ENCODE measurements at regions not wholly inside any gene's neighbourhood (a gene's known extent, or its start where the extent isn't known, plus 50 kb on each side); places are given as distances from the start of the nearest gene placed in this dataset.

- FAIRE-seq (no peak), DNase-seq (ENCODE audit: insufficient read length) (no peak)
- TF ChIP-seq POLR2AphosphoS5 (IDR thresholded peaks at IDR 0.05; ENCODE audit: low read depth, low read length) (no peak), TAF1 (IDR thresholded peaks at IDR 0.05; ENCODE audit: borderline replicate concordance, low read depth, low read length) (no peak), POLR2A (IDR thresholded peaks at IDR 0.05; ENCODE audit: low read depth, low read length) (no peak)
Measured at GRCh38 chr5:6905883-6906282, 192.7 kb downstream of the TENT4A start.

- FAIRE-seq (no peak), DNase-seq (ENCODE audit: insufficient read length) (no peak)
- no peak for TF ChIP-seq TAF1 (IDR thresholded peaks at IDR 0.05; ENCODE audit: borderline replicate concordance, low read depth, low read length)
- no peak for TF ChIP-seq POLR2AphosphoS5 (IDR thresholded peaks at IDR 0.05; ENCODE audit: low read depth, low read length)
- TF ChIP-seq POLR2A (IDR thresholded peaks at IDR 0.05; ENCODE audit: low read depth, low read length): no peak
Measured at GRCh38 chr5:6907320-6907918, 194.2 kb downstream of the TENT4A start.

- DNase-seq (ENCODE audit: insufficient read length): no peak
- TF ChIP-seq TAF1 (IDR thresholded peaks at IDR 0.05; ENCODE audit: borderline replicate concordance, low read depth, low read length): no peak
- TF ChIP-seq POLR2AphosphoS5 (IDR thresholded peaks at IDR 0.05; ENCODE audit: low read depth, low read length): no peak
- no peak for TF ChIP-seq POLR2A (IDR thresholded peaks at IDR 0.05; ENCODE audit: low read depth, low read length)
- FAIRE-seq: no peak
Measured at GRCh38 chr5:6909901-6910300, 196.7 kb downstream of the TENT4A start.

- no peak for DNase-seq (ENCODE audit: insufficient read length)
- no peak for TF ChIP-seq POLR2AphosphoS5 (IDR thresholded peaks at IDR 0.05; ENCODE audit: low read depth, low read length)
- TF ChIP-seq TAF1 (IDR thresholded peaks at IDR 0.05; ENCODE audit: borderline replicate concordance, low read depth, low read length): no peak
- no peak for TF ChIP-seq POLR2A (IDR thresholded peaks at IDR 0.05; ENCODE audit: low read depth, low read length)
- no peak for FAIRE-seq
Measured at GRCh38 chr5:6910950-6911349, 197.7 kb downstream of the TENT4A start.

GRCh38 chr5:6914347-6914746 is 201.1 kb downstream of the TENT4A start:
- DNase-seq (ENCODE audit: insufficient read length) (no peak), FAIRE-seq (no peak)
- no peak for TF ChIP-seq POLR2AphosphoS5 (IDR thresholded peaks at IDR 0.05; ENCODE audit: low read depth, low read length)
- TF ChIP-seq POLR2A (IDR thresholded peaks at IDR 0.05; ENCODE audit: low read depth, low read length): no peak
- TF ChIP-seq TAF1 (IDR thresholded peaks at IDR 0.05; ENCODE audit: borderline replicate concordance, low read depth, low read length): no peak

- DNase-seq (ENCODE audit: insufficient read length) (no peak), FAIRE-seq (no peak)
- TF ChIP-seq POLR2AphosphoS5 (IDR thresholded peaks at IDR 0.05; ENCODE audit: low read depth, low read length): no peak
- TF ChIP-seq POLR2A (IDR thresholded peaks at IDR 0.05; ENCODE audit: low read depth, low read length): no peak
- TF ChIP-seq TAF1 (IDR thresholded peaks at IDR 0.05; ENCODE audit: borderline replicate concordance, low read depth, low read length): no peak
Measured at GRCh38 chr5:6915574-6915973, 202.3 kb downstream of the TENT4A start.

- TF ChIP-seq POLR2AphosphoS5 (IDR thresholded peaks at IDR 0.05; ENCODE audit: low read depth, low read length): no peak
- TF ChIP-seq TAF1 (IDR thresholded peaks at IDR 0.05; ENCODE audit: borderline replicate concordance, low read depth, low read length): no peak
- TF ChIP-seq POLR2A (IDR thresholded peaks at IDR 0.05; ENCODE audit: low read depth, low read length): no peak
- DNase-seq (ENCODE audit: insufficient read length) (no peak), FAIRE-seq (no peak)
Measured at GRCh38 chr5:6918255-6918654, 205.0 kb downstream of the TENT4A start.

- DNase-seq (ENCODE audit: insufficient read length): no peak
- no peak for TF ChIP-seq POLR2AphosphoS5 (IDR thresholded peaks at IDR 0.05; ENCODE audit: low read depth, low read length)
- FAIRE-seq: no peak
Measured at GRCh38 chr5:6920628-6921256, 207.5 kb downstream of the TENT4A start.

GRCh38 chr5:6926491-6927038 is 213.3 kb downstream of the TENT4A start:
- no peak for DNase-seq (ENCODE audit: insufficient read length)
- TF ChIP-seq TAF1 (IDR thresholded peaks at IDR 0.05; ENCODE audit: borderline replicate concordance, low read depth, low read length) (no peak), POLR2AphosphoS5 (IDR thresholded peaks at IDR 0.05; ENCODE audit: low read depth, low read length) (no peak), POLR2A (IDR thresholded peaks at IDR 0.05; ENCODE audit: low read depth, low read length) (no peak)
- no peak for FAIRE-seq

- DNase-seq (ENCODE audit: insufficient read length): no peak
- TF ChIP-seq POLR2AphosphoS5 (IDR thresholded peaks at IDR 0.05; ENCODE audit: low read depth, low read length) (no peak), POLR2A (IDR thresholded peaks at IDR 0.05; ENCODE audit: low read depth, low read length) (no peak), TAF1 (IDR thresholded peaks at IDR 0.05; ENCODE audit: borderline replicate concordance, low read depth, low read length) (no peak)
- FAIRE-seq: no peak
Measured at GRCh38 chr5:6936031-6936430, 222.8 kb downstream of the TENT4A start.

GRCh38 chr5:6937677-6938076 is 224.4 kb downstream of the TENT4A start:
- no peak for FAIRE-seq
- no peak for DNase-seq (ENCODE audit: insufficient read length)
- TF ChIP-seq TAF1 (IDR thresholded peaks at IDR 0.05; ENCODE audit: borderline replicate concordance, low read depth, low read length) (no peak), POLR2A (IDR thresholded peaks at IDR 0.05; ENCODE audit: low read depth, low read length) (no peak), POLR2AphosphoS5 (IDR thresholded peaks at IDR 0.05; ENCODE audit: low read depth, low read length) (no peak)

GRCh38 chr5:6941631-6942030 is 228.4 kb downstream of the TENT4A start:
- TF ChIP-seq POLR2A (IDR thresholded peaks at IDR 0.05; ENCODE audit: low read depth, low read length): no peak
- no peak for TF ChIP-seq TAF1 (IDR thresholded peaks at IDR 0.05; ENCODE audit: borderline replicate concordance, low read depth, low read length)
- TF ChIP-seq POLR2AphosphoS5 (IDR thresholded peaks at IDR 0.05; ENCODE audit: low read depth, low read length): no peak
- DNase-seq (ENCODE audit: insufficient read length) (no peak), FAIRE-seq (no peak)

Data from GM12892 (cell line).